NCI-H1092 (cell line): ENCODE measurements at regions not wholly inside any gene's neighbourhood (a gene's known extent, or its start where the extent isn't known, plus 50 kb on each side); places are given as distances from the start of the nearest gene placed in this dataset.
"Not testable (repeated sequence)": the region's sequence is repeated elsewhere in the genome, so short reads cannot be mapped to it uniquely, and the experiment has no call there.

Experiments
- DNase-seq: peaks from one replicate; lab custom pipeline; 2025; lab: John Stamatoyannopoulos, UW

GRCh38 chr18:34480162-34480700 lies 229.9 kb upstream of the DTNA start:
- DNase-seq: no peak

- no peak for DNase-seq
These were observed 227.9 kb upstream of the DTNA start for GRCh38 chr18:34482204-34482603.

- DNase-seq: no peak
These were observed 226.9 kb upstream of the DTNA start for GRCh38 chr18:34483198-34483597.

GRCh38 chr18:34491719-34492118 lies 218.4 kb upstream of the DTNA start:
- no peak for DNase-seq

GRCh38 chr18:34492652-34493051 lies 217.4 kb upstream of the DTNA start:
- DNase-seq: peak; percentile 19

- DNase-seq: peak; percentile 83
These were observed 217.0 kb upstream of the DTNA start for GRCh38 chr18:34493099-34493544.

- DNase-seq: peak; percentile 75
These were observed 216.3 kb upstream of the DTNA start for GRCh38 chr18:34493566-34494358.

- DNase-seq: no peak
These were observed 215.8 kb upstream of the DTNA start for GRCh38 chr18:34494359-34494696.

- DNase-seq: no peak
These were observed 214.6 kb upstream of the DTNA start for GRCh38 chr18:34495506-34495905.

GRCh38 chr18:34501553-34501952 lies 208.5 kb upstream of the DTNA start:
- no peak for DNase-seq

- no peak for DNase-seq
These were observed 203.9 kb upstream of the DTNA start for GRCh38 chr18:34506198-34506597.

- no peak for DNase-seq
These were observed 200.9 kb upstream of the DTNA start for GRCh38 chr18:34509163-34509562.

GRCh38 chr18:34509879-34510586 lies 200.1 kb upstream of the DTNA start:
- DNase-seq: no peak

GRCh38 chr18:34510926-34511325 lies 199.2 kb upstream of the DTNA start:
- no peak for DNase-seq

- DNase-seq: no peak
These were observed 198.7 kb upstream of the DTNA start for GRCh38 chr18:34511435-34511834.

- DNase-seq: no peak
These were observed 198.2 kb upstream of the DTNA start for GRCh38 chr18:34511879-34512278.

- no peak for DNase-seq
These were observed 195.9 kb upstream of the DTNA start for GRCh38 chr18:34514238-34514637.

- DNase-seq: no peak
These were observed 195.1 kb upstream of the DTNA start for GRCh38 chr18:34514957-34515356.

GRCh38 chr18:34516355-34516754 lies 193.7 kb upstream of the DTNA start:
- DNase-seq: not testable (repeated sequence)

GRCh38 chr18:34516996-34517395 lies 193.1 kb upstream of the DTNA start:
- not testable (repeated sequence) for DNase-seq

- no peak for DNase-seq
These were observed 189.1 kb upstream of the DTNA start for GRCh38 chr18:34521040-34521439.

- peak; percentile 55 for DNase-seq
These were observed 187.5 kb upstream of the DTNA start for GRCh38 chr18:34522603-34523002.

- DNase-seq: no peak
These were observed 184.9 kb upstream of the DTNA start for GRCh38 chr18:34525244-34525643.
